ENCODE measurements at regions not wholly inside any gene's neighbourhood (a gene's known extent, or its start where the extent isn't known, plus 50 kb on each side); places are given as distances from the start of the nearest gene placed in this dataset.

DNA sequence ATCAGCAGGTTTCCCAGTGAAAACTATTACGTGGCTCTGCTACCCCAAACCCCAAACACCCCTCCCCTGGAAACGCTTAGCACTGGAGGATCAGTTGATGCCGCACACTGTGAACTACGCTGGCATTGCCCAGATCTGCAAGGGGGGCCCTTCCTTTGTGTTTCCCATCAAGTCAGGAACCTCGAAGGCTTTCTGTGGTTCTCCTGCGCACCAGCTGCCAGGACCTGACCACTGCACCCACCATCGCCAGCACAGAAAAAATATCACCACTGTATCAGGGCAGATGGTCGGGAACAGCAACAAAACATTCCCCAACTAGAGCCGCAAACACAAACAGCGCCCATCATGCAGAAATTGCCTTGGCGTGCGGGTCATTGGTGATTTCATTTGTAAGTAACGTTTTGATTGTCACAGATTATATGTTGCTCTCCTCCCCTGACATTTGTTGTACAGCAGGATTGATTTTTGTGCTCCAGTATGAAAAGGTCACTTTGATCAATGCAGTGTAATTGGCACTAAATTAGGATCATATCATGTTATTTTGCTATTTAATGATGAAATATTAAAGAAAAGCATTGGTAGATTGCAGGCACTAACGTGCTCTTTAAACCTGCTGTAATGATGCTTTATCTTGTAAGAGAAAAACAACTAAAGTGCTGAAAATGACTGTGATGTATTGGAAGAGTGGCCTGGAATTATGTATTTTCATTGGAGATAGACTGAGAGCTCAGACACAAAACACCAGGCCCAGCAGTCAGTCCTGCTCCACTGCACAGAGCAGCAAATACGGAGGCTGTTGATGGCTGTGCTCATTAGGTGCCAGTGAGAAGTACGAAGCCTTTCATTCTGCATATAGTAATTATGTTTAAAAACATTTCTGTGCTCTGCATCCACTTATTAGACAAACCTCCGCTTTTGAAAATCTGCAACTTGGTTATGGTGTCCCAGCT, 833.2 kb upstream of the SALL3 start:
- Mint-ChIP-seq H3K4me3 (ENCODE audit: low read depth) (no peak overlapping the region), H3K36me3 (ENCODE audit: insufficient read depth) (no peaks in the 10 kb centered on the region)
- TF ChIP-seq, protein P1, sequence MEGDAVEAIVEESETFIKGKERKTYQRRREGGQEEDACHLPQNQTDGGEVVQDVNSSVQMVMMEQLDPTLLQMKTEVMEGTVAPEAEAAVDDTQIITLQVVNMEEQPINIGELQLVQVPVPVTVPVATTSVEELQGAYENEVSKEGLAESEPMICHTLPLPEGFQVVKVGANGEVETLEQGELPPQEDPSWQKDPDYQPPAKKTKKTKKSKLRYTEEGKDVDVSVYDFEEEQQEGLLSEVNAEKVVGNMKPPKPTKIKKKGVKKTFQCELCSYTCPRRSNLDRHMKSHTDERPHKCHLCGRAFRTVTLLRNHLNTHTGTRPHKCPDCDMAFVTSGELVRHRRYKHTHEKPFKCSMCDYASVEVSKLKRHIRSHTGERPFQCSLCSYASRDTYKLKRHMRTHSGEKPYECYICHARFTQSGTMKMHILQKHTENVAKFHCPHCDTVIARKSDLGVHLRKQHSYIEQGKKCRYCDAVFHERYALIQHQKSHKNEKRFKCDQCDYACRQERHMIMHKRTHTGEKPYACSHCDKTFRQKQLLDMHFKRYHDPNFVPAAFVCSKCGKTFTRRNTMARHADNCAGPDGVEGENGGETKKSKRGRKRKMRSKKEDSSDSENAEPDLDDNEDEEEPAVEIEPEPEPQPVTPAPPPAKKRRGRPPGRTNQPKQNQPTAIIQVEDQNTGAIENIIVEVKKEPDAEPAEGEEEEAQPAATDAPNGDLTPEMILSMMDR (IDR thresholded peaks at IDR 0.05; ENCODE audit: unreplicated experiment): no peak

DNA sequence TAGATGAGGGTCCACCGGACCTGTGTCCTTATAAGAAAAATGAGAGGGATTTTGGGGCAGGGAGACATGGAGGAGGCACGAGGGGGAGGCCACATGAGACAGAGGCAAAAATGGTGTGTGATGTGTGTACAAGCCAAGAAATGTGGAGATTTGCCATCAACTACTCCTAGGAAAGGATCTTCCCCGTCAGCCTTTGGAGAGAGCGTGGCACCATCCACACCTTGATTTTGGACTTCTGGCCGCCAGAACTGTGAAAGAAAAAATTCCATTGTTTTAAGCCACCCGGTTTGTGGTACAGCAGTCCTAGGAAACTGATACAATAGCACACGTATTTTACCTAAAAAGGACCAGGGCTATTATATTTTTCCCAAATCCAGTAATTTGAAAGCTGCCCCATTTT, 829.0 kb upstream of the SALL3 start:
- TF ChIP-seq, protein P1 (IDR thresholded peaks at IDR 0.05; ENCODE audit: unreplicated experiment): no peak
- no peak for DNase-seq (ENCODE audit: low spot score, unreplicated experiment)
- no peak overlapping the region for H3K27ac Mint-ChIP-seq
- no peaks in the 10 kb centered on the region for H3K36me3 Mint-ChIP-seq (ENCODE audit: insufficient read depth)
- H3K27me3 Mint-ChIP-seq: peaks cover 5% of the 10 kb centered on the region
- peaks cover 5% of the 10 kb centered on the region for H3K9me3 Mint-ChIP-seq (ENCODE audit: low read depth)
- H3K4me3 Mint-ChIP-seq (ENCODE audit: low read depth): no peak overlapping the region
- peaks cover 9% of the 10 kb centered on the region for H3K4me1 Mint-ChIP-seq (ENCODE audit: low read depth)

More for the DNA sequence above, 833.2 kb upstream of the SALL3 start:
- DNase-seq (ENCODE audit: low spot score, unreplicated experiment): no peak
- peaks cover 18% of the 10 kb centered on the region for H3K27me3 Mint-ChIP-seq
- peaks cover 5% of the 10 kb centered on the region for H3K9me3 Mint-ChIP-seq (ENCODE audit: low read depth)
- H3K4me1 Mint-ChIP-seq (ENCODE audit: low read depth): no peaks in the 10 kb centered on the region
- no peak overlapping the region for H3K27ac Mint-ChIP-seq

DNA sequence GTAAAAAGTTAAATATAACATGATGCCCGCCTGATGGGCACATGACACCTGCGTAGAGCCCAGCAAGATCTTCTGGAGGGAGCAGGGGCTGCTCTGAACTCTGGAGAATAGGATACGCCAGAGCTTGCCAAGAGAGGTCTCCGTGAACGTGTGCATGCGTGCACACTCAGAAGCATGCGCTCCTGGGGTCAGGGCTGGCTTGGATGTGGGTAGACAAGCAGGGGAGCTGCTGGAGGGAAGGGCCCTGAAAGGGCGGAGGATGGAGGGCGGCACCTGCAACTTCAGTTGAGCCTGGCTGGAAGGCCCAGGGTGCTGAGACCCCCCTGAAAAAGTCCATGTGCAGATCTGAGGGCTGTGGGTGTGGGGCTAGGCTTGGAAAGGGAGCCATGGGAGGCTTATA, 828.4 kb upstream of the SALL3 start:
- Mint-ChIP-seq H3K27me3 (peaks cover 4% of the 10 kb centered on the region), H3K36me3 (ENCODE audit: insufficient read depth) (no peaks in the 10 kb centered on the region), H3K4me1 (ENCODE audit: low read depth) (peaks cover 15% of the 10 kb centered on the region), H3K4me3 (ENCODE audit: low read depth) (no peak overlapping the region), H3K9me3 (ENCODE audit: low read depth) (peaks cover 5% of the 10 kb centered on the region), H3K27ac (no peak overlapping the region)
- TF ChIP-seq, protein P1 (IDR thresholded peaks at IDR 0.05; ENCODE audit: unreplicated experiment): no peak
- no peak for DNase-seq (ENCODE audit: low spot score, unreplicated experiment)

DNA sequence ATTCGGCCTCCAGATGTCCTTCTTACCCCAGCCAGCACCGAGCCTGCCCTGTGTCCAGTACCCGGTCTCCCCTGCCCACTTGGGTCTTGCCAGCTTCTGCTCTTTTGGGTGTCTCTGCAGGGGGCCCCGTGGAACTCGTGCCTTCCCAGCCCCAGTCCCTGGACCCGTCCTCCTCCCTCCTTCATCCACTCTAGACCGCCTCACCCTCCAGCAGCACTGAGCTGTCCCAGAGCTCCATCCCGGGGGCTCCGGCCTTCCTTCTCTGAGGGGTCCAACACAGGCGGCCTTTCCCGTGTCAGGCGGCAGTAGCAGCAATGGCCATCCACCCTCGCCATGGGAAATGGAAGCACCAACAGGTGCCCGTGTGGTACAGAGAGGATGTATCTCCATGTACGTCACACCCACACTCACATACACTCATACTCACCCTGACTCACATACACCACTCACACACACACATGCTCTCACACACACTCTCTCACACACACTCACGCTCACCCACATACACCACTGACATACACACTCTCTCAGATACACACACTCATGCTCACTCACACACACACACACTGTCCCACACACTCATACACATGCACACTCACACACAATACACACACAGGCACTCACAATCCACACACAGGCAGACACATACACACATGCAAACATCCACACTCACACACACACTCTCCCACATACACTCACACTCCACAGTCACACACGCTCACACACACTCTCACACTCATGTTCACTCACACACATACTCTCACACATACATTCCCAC, 827.5 kb upstream of the SALL3 start:
- TF ChIP-seq, protein P1 (IDR thresholded peaks at IDR 0.05; ENCODE audit: unreplicated experiment): no peak
- no peak for DNase-seq (ENCODE audit: low spot score, unreplicated experiment)
- no peaks in the 10 kb centered on the region for H3K36me3 Mint-ChIP-seq (ENCODE audit: insufficient read depth)
- H3K4me1 Mint-ChIP-seq (ENCODE audit: low read depth): peaks cover 16% of the 10 kb centered on the region
- peaks cover 5% of the 10 kb centered on the region for H3K9me3 Mint-ChIP-seq (ENCODE audit: low read depth)
- H3K27ac Mint-ChIP-seq: no peak overlapping the region
- peaks cover 4% of the 10 kb centered on the region for H3K27me3 Mint-ChIP-seq
- no peak overlapping the region for H3K4me3 Mint-ChIP-seq (ENCODE audit: low read depth)

DNA sequence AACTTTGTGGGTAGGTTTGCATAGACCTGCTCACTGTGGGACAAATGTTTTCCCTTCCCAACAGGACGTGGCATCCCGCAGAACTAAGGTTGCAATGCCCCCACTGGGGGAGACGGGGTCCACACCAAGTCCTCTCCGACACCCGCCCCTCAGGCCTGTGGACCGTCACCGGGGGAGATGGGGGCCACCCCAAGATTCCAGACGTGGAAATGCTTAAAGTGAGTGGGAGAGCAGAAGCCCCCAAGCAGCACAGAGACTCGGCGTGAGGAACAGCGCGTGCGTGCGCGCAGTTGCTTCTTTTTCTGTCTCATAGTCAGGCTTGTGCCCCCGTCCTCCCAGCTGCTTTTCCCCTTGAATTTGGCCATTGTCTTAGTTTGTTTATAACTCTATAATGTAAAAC, 826.3 kb upstream of the SALL3 start:
- TF ChIP-seq, protein P1 (IDR thresholded peaks at IDR 0.05; ENCODE audit: unreplicated experiment): no peak
- H3K4me1 Mint-ChIP-seq (ENCODE audit: low read depth): peaks cover 16% of the 10 kb centered on the region
- no peak overlapping the region for H3K4me3 Mint-ChIP-seq (ENCODE audit: low read depth)
- peaks cover 4% of the 10 kb centered on the region for H3K27me3 Mint-ChIP-seq
- H3K36me3 Mint-ChIP-seq (ENCODE audit: insufficient read depth): no peaks in the 10 kb centered on the region
- no peak overlapping the region for H3K27ac Mint-ChIP-seq
- H3K9me3 Mint-ChIP-seq (ENCODE audit: low read depth): peaks cover 5% of the 10 kb centered on the region
- DNase-seq (ENCODE audit: low spot score, unreplicated experiment): no peak
